ENCODE measurements at regions not wholly inside any gene's neighbourhood (a gene's known extent, or its start where the extent isn't known, plus 50 kb on each side); places are given as distances from the start of the nearest gene placed in this dataset.
"Not testable (repeated sequence)": the region's sequence is repeated elsewhere in the genome, so short reads cannot be mapped to it uniquely, and the experiment has no call there.

- H3K4me3 ChIP-seq: no peak overlapping the region
- peaks cover 14% of the 10 kb centered on the region; the same call in 1 of the 2 replicates for H3K27me3 ChIP-seq (replicated peaks; ENCODE audit: insufficient read depth)
- no peaks in the 10 kb centered on the region for H3K79me2 ChIP-seq (ENCODE audit: insufficient read depth)
- H3K4me1 ChIP-seq (ENCODE audit: insufficient read depth): no peaks in the 10 kb centered on the region
- in situ Hi-C loops (cut with MboI): no loop called here
- H3F3A ChIP-seq (ENCODE audit: insufficient read depth): no peaks in the 10 kb centered on the region
- no peak overlapping the region for H3K9ac ChIP-seq
- 70% methylated on average over 7 of the region's 7 CpGs for WGBS, 2 experiments (ENCODE audit: low coverage in 1 of 2, low lambda C conversion rate in 2 of 2, missing lambda C conversion rate in 2 of 2)
- no peak for DNase-seq
- H3K4me2 ChIP-seq (ENCODE audit: unreplicated experiment): no peak overlapping the region
- H3K36me3 ChIP-seq (ENCODE audit: low read depth): no peaks in the 10 kb centered on the region
- no peaks in the 10 kb centered on the region for H3K9me2 ChIP-seq (ENCODE audit: insufficient read depth)
- no peaks in the 10 kb centered on the region for H3K9me3 ChIP-seq (ENCODE audit: low read depth)
- no peaks in the 10 kb centered on the region for H4K20me1 ChIP-seq (ENCODE audit: insufficient read depth)
- H2AFZ ChIP-seq: no peak overlapping the region
- TF ChIP-seq EZH2 (IDR thresholded peaks at IDR 0.05; ENCODE audit: insufficient read depth, poor library complexity, severe bottlenecking) (no peak), EZH2phosphoT487 (IDR thresholded peaks at IDR 0.05; ENCODE audit: insufficient read depth, low read depth) (no peak)
- no peak overlapping the region for H3K27ac ChIP-seq
Observed at GRCh38 chr3:196134691-196135090, 52.8 kb upstream of the TFRC start.

DNA sequence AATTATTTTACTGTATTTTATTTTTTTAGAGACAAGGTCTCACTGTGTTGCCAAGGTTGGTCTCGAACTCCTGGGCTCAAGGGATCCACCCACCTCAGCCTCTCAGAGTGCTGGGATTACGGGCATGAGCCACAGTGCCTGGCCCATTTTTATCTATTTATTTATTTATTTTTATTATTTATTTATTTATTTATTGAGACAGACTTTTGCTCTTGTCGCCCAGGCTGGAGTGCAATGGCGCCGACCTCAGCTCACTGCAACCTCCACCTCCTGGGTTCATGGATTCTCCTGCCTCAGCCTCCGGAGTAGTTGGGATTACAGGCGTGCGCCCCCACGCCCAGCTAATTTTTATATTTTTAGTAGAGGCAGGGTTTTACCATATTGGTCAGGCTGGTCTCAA, 52.0 kb upstream of the TFRC start:
- H3K36me3 ChIP-seq (ENCODE audit: low read depth); H3K79me2 ChIP-seq (ENCODE audit: insufficient read depth); H3K27ac ChIP-seq; DNase-seq; H3K9ac ChIP-seq; H3K9me2 ChIP-seq (ENCODE audit: insufficient read depth); H3K4me3 ChIP-seq; in situ Hi-C loops (cut with MboI); H3F3A ChIP-seq (ENCODE audit: insufficient read depth); H4K20me1 ChIP-seq (ENCODE audit: insufficient read depth); H3K4me2 ChIP-seq (ENCODE audit: unreplicated experiment); H3K9me3 ChIP-seq (ENCODE audit: low read depth); H2AFZ ChIP-seq; H3K4me1 ChIP-seq (ENCODE audit: insufficient read depth): not testable (repeated sequence)
- H3K27me3 ChIP-seq (replicated peaks; ENCODE audit: insufficient read depth): peaks cover 14% of the 10 kb centered on the region; the same call in 1 of the 2 replicates
- 77 to 78% methylated on average over 9 of the region's 9 CpGs for WGBS, 2 experiments (ENCODE audit: low coverage in 1 of 2, low lambda C conversion rate in 2 of 2, missing lambda C conversion rate in 2 of 2)

DNA sequence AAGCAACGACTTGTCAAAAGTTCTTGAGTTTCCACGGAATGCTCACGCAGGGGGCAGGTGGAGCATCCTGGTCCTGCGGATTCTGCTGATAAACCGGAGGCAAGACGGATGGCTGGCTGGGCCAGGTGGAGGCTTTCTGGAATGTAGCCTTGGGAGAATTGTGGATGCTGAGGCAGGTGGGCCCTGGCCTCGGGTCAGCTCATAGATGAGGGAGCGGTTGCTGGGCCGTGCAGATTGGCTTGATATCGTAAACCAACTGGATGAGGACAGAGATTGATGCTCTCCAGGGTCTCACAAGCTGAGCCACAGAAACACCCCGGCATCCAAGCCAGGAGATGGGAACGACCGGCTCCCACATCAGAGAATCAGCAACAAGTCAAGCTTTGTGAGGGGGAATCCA, 50.0 kb upstream of the TFRC start:
- 64 to 75% methylated on average over 13 of the region's 13 CpGs for WGBS, 2 experiments (ENCODE audit: low coverage in 1 of 2, low lambda C conversion rate in 2 of 2, missing lambda C conversion rate in 2 of 2)
- Histone ChIP-seq H3K27me3 (replicated peaks; ENCODE audit: insufficient read depth) (peaks cover 14% of the 10 kb centered on the region; the same call in 1 of the 2 replicates), H3K4me1 (ENCODE audit: insufficient read depth) (no peaks in the 10 kb centered on the region), H3K4me3 (no peak overlapping the region), H3K9me3 (ENCODE audit: low read depth) (no peaks in the 10 kb centered on the region), H3K27ac (no peak overlapping the region), H3F3A (ENCODE audit: insufficient read depth) (no peaks in the 10 kb centered on the region), H3K36me3 (ENCODE audit: low read depth) (no peaks in the 10 kb centered on the region), H4K20me1 (ENCODE audit: insufficient read depth) (no peaks in the 10 kb centered on the region), H3K79me2 (ENCODE audit: insufficient read depth) (no peaks in the 10 kb centered on the region), H3K9ac (no peak overlapping the region), H2AFZ (no peak overlapping the region), H3K4me2 (ENCODE audit: unreplicated experiment) (no peak overlapping the region), H3K9me2 (ENCODE audit: insufficient read depth) (no peaks in the 10 kb centered on the region)
- in situ Hi-C loops (cut with MboI): no loop called here
- DNase-seq: no peak
- no peak for TF ChIP-seq EZH2phosphoT487 (IDR thresholded peaks at IDR 0.05; ENCODE audit: insufficient read depth, low read depth)

Measured in GM23248 (cell line).